ENCODE measurements at regions not wholly inside any gene's neighbourhood (a gene's known extent, or its start where the extent isn't known, plus 50 kb on each side); places are given as distances from the start of the nearest gene placed in this dataset.

DNA sequence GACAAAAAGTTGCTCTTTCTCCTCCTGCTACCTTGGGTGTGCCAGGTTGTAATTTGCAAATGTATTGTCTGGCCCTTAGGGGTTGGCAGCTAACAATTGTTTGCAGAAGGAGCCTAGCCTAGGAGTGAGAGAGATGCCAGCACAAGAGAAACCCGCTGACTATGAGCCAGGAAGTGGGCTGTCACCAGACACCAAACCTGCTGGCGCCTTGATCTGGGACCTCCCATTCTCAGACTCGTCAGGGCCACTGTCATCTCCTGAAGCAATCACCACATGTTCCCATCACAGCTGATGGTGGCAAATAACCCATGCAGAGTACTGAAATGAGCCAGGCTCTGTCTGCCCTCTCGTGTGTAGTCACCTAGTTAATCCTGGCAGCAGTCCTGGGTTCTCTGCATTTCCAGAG, 406.4 kb upstream of the NPAP1 start:
- no peak for TF ChIP-seq HDGF (IDR thresholded peaks at IDR 0.05)
- TF ChIP-seq ZNF384 (IDR thresholded peaks at IDR 0.05; ENCODE audit: borderline replicate concordance, low read depth, low read length), result no peak
- TF ChIP-seq, protein P1, sequence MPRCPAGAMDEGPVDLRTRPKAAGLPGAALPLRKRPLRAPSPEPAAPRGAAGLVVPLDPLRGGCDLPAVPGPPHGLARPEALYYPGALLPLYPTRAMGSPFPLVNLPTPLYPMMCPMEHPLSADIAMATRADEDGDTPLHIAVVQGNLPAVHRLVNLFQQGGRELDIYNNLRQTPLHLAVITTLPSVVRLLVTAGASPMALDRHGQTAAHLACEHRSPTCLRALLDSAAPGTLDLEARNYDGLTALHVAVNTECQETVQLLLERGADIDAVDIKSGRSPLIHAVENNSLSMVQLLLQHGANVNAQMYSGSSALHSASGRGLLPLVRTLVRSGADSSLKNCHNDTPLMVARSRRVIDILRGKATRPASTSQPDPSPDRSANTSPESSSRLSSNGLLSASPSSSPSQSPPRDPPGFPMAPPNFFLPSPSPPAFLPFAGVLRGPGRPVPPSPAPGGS (IDR thresholded peaks at IDR 0.05; ENCODE audit: borderline replicate concordance, insufficient read depth, low read depth, low read length, poor library complexity, severe bottlenecking), result no peak
- TF ChIP-seq, protein P2, sequence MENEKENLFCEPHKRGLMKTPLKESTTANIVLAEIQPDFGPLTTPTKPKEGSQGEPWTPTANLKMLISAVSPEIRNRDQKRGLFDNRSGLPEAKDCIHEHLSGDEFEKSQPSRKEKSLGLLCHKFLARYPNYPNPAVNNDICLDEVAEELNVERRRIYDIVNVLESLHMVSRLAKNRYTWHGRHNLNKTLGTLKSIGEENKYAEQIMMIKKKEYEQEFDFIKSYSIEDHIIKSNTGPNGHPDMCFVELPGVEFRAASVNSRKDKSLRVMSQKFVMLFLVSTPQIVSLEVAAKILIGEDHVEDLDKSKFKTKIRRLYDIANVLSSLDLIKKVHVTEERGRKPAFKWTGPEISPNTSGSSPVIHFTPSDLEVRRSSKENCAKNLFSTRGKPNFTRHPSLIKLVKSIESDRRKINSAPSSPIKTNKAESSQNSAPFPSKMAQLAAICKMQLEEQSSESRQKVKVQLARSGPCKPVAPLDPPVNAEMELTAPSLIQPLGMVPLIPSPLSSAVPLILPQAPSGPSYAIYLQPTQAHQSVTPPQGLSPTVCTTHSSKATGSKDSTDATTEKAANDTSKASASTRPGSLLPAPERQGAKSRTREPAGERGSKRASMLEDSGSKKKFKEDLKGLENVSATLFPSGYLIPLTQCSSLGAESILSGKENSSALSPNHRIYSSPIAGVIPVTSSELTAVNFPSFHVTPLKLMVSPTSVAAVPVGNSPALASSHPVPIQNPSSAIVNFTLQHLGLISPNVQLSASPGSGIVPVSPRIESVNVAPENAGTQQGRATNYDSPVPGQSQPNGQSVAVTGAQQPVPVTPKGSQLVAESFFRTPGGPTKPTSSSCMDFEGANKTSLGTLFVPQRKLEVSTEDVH (IDR thresholded peaks at IDR 0.05; ENCODE audit: low read depth, partially characterized antibody), result no peak
- no peak for TF ChIP-seq MEF2B (IDR thresholded peaks at IDR 0.05; ENCODE audit: partially characterized antibody, poor library complexity, severe bottlenecking)
- TF ChIP-seq BMI1 (IDR thresholded peaks at IDR 0.05; ENCODE audit: borderline replicate concordance), result no peak
- no peak for TF ChIP-seq CREM (IDR thresholded peaks at IDR 0.05; ENCODE audit: low read depth)
- TF ChIP-seq, protein P3, sequence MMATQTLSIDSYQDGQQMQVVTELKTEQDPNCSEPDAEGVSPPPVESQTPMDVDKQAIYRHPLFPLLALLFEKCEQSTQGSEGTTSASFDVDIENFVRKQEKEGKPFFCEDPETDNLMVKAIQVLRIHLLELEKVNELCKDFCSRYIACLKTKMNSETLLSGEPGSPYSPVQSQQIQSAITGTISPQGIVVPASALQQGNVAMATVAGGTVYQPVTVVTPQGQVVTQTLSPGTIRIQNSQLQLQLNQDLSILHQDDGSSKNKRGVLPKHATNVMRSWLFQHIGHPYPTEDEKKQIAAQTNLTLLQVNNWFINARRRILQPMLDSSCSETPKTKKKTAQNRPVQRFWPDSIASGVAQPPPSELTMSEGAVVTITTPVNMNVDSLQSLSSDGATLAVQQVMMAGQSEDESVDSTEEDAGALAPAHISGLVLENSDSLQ (IDR thresholded peaks at IDR 0.05), result no peak
- FAIRE-seq, result no peak
- ATAC-seq, result no peak
- no TSS peak for BruUV-seq (replicated peaks)
- Histone ChIP-seq H4K20me1 (ENCODE audit: control insufficient read depth, insufficient read depth) (no peaks in the 10 kb centered on the region), H3K27ac (ENCODE audit: control insufficient read depth, insufficient read depth) (no peak overlapping the region), H3K4me1 (ENCODE audit: control insufficient read depth, insufficient read depth, low read length) (no peaks in the 10 kb centered on the region), H3K4me2 (ENCODE audit: control insufficient read depth, insufficient read depth) (no peak overlapping the region), H3K9me3 (replicated peaks; ENCODE audit: control insufficient read depth, insufficient read depth, low read length) (no peaks in the 10 kb centered on the region; the same call in 2 of the 3 replicates), H3K27me3 (replicated peaks in 1 of 2; ENCODE audit: control insufficient read depth in 2 of 2, insufficient read depth in 2 of 2, low read length in 1 of 2) (no peaks in the 10 kb centered on the region), H3K36me3 (ENCODE audit: control insufficient read depth in 2 of 2, insufficient read depth in 2 of 2, low read length in 1 of 2) (no peaks in the 10 kb centered on the region), H3K4me3 (no peak overlapping the region), H2AFZ (ENCODE audit: control insufficient read depth, low read depth, low read length) (no peak overlapping the region), H3K79me2 (ENCODE audit: control insufficient read depth, insufficient read depth, low read length) (no peaks in the 10 kb centered on the region), H3K9ac (ENCODE audit: control insufficient read depth, insufficient read depth, low read length) (no peak overlapping the region)
- in situ Hi-C loops (cut with MboI) (no loop called here), intact Hi-C loops (cut with micrococcal nuclease; ENCODE audit: unreplicated experiment) (no loop called here)
- ChIA-PET SMC1A (ENCODE audit: uncharacterized antibody, unreplicated experiment) (no interaction called here), POLR2A (no interaction called here), CTCF (no interaction called here), RAD21 (ENCODE audit: unreplicated experiment) (no interaction called here)
- 6% methylated on average over 4 of the region's 4 CpGs for WGBS (ENCODE audit: insufficient coverage, insufficient replicate concordance, low lambda C conversion rate, missing lambda C conversion rate)
- DNase-seq (ENCODE audit: low read depth, low spot score), result no peak

All from GM12878 (cell line).